Activated CD8-positive, alpha-beta memory T cell treated with anti-CD3 and anti-CD28 coated beads for 36 hours (primary cell): ENCODE measurements at regions not wholly inside any gene's neighbourhood (a gene's known extent, or its start where the extent isn't known, plus 50 kb on each side); places are given as distances from the start of the nearest gene placed in this dataset.

Experiments
- CTCF ChIA-PET: fragments of 350-600 bp; sonication (Branson Sonifier 250); formaldehyde crosslinking; loops from one replicate; lab custom pipeline; 2021; ENCODE audit warnings: antibody characterized with exemption; lab: Charles Lee
- POLR2A ChIA-PET: fragments of 350-600 bp; sonication (Branson Sonifier 250); formaldehyde crosslinking; loops from one replicate; lab custom pipeline; 2021; ENCODE audit warnings: antibody characterized with exemption; lab: Charles Lee

DNA sequence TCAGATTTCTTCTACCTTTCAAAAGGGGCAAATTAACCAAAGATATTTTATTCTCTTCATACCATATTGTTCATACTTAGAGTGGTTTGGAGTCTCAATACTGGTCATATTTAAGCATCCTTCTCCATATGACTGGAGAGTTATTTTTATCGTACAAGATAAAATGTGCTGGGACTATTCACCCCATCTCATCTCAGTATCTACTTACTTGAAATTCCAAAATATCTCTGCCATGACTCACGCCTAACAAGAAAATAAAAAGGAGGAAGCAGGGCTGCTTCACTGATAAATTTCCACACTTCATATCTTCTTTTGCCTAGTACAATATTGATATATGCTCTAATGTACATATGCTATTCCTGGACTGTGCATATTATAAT lies 277.9 kb upstream of the CDH9 start:
- CTCF ChIA-PET = no interaction called here
- POLR2A ChIA-PET = no interaction called here

- POLR2A ChIA-PET = no interaction called here
- CTCF ChIA-PET = no interaction called here
These were observed 277.2 kb upstream of the CDH9 start for GRCh38 chr5:27315363-27316270.

DNA sequence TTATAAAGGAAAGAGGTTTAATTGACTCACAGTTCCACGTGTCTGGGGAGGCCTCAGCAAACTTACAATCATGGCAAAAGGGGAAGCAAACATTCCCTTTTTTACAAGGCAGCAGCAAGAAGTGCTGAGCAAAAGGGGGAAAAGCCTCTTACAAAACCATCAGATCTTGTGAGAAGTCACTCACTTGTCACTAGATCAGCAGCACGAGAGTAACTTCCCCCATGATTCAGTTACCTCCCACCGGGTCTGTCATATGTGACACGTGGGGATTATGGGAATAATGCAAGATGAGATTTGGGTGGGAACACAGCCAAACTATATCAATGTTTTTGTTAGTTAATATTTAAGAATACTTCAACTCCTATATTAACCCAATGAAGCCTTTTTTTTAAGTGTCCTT lies 275.2 kb upstream of the CDH9 start:
- ChIA-PET CTCF (no interaction called here), POLR2A (no interaction called here)

- POLR2A ChIA-PET = no interaction called here
These were observed 274.0 kb upstream of the CDH9 start for GRCh38 chr5:27312291-27312893.

GRCh38 chr5:27311544-27311943 lies 273.2 kb upstream of the CDH9 start:
- ChIA-PET POLR2A (no interaction called here), CTCF (no interaction called here)

More at GRCh38 chr5:27312291-27312893, 274.0 kb upstream of the CDH9 start:
- CTCF ChIA-PET = no interaction called here

DNA sequence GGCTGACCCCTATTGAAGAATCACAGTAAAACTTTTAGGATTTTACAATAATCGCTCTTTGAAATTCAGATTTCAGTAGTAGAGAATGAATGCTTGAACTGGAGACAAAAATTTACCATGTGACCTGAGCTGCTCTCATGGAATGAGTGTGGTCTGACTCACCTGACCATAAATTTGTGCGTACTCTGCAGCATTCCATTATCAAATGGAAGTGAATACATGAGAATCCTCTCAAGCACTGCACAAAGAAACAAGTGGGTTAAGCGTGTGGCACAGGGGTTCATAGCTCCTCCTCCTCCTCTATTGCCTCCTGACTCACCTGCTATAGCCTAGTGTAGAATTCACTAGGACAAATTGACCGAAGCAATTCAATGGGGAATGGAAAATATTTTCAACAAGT lies 269.8 kb upstream of the CDH9 start:
- ChIA-PET POLR2A (no interaction called here), CTCF (no interaction called here)

- CTCF ChIA-PET = no interaction called here
- POLR2A ChIA-PET = no interaction called here
These were observed 251.8 kb upstream of the CDH9 start for GRCh38 chr5:27290172-27290571.

- CTCF ChIA-PET = no interaction called here
- POLR2A ChIA-PET = no interaction called here
These were observed 237.7 kb upstream of the CDH9 start for GRCh38 chr5:27276119-27276518.

- POLR2A ChIA-PET = no interaction called here
- CTCF ChIA-PET = no interaction called here
These were observed 237.0 kb upstream of the CDH9 start for GRCh38 chr5:27275345-27275744.

GRCh38 chr5:27269766-27270165 lies 231.4 kb upstream of the CDH9 start:
- ChIA-PET POLR2A (no interaction called here), CTCF (no interaction called here)

DNA sequence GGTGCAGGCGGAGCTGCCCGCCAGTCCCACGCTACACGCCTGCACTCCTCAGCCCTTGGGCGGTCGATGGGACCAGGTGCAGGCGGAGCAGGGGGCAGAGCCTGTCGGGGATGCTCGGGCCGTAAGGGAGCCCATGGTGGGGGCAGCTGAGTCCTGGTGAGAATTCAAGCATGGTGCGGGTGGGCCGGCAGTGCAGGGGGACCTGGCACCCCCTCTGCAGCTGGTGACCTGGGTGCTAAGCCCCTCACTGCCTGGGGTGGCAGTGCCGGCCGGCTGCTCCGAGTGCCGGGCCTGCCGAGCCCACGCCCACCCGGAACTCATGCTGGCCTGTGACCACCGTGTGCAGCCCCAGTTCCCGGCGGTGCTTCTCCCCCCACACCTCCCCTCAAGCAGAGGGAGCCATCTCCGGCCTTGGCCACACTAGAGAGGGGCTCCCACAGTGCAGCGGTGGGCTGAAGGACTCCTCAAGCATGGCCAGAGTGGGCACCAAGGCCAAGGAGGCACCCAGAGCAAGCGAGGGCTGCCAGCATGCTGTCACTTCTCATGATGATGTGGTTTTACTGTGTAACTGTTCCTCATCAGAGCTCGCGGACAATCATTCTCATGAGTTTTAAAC lies 228.9 kb upstream of the CDH9 start:
- ChIA-PET POLR2A (no interaction called here), CTCF (no interaction called here)

GRCh38 chr5:27266184-27266583 lies 227.8 kb upstream of the CDH9 start:
- CTCF ChIA-PET = no interaction called here
- POLR2A ChIA-PET = no interaction called here

DNA sequence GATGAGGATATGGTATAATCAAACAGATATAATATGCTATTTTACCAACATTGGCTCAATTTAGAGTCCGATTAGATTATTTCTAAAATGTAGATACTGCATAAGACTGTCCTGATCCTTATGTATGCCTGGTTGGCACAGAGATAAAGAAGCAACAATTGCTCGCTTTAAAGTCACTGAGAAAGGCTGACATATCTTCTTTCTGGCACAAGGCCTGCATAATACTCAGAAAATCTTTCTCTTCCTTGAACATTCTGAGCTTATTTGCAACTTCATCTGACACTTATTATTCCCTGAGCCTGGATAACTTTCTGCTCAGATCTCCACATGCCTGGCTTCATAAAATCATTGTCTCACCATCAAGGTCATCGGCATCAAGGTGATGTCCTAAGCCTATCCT lies 219.3 kb upstream of the CDH9 start:
- ChIA-PET POLR2A (no interaction called here), CTCF (no interaction called here)

DNA sequence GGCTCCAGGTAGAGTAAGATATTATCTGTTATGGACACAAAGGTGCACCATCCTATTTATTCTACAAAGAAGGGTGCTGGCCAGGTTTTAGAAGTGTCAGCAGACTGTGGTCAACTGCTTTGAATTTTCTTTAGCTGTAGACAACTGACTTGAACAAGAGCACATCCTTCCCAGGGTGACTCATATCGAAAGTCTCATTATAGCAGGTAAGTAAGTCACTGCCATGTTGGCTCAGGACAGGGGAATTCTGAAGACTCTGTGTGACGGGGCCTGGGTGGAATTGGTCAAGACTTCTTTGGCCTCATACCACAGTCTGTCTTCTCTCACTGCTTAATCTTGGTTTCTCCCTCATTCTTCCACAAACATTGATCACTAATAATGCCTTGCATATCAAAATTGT lies 214.5 kb upstream of the CDH9 start:
- ChIA-PET POLR2A (no interaction called here), CTCF (no interaction called here)

GRCh38 chr5:27242258-27242626 lies 203.9 kb upstream of the CDH9 start:
- CTCF ChIA-PET = no interaction called here
- POLR2A ChIA-PET = no interaction called here

- CTCF ChIA-PET = no interaction called here
- POLR2A ChIA-PET = no interaction called here
These were observed 203.3 kb upstream of the CDH9 start for GRCh38 chr5:27241564-27242257.

DNA sequence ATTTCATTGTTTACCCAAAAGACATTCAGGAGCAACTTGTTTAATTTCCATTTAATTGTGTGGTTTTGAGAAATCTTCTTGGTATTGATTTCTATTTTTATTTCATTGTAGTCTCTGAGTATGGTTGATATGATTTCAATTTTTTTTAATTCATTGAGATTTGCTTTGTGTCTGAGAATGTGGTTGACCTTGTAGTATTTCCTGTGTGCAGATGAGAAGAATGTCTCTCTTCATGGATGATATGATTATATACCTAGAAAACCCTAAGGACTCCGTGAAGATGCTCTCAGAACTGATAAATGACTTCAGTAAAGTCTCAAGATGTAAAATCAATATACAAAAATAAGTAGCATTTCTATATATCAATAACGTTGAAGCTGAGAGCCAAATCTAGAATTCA lies 202.4 kb upstream of the CDH9 start:
- POLR2A ChIA-PET = no interaction called here
- CTCF ChIA-PET = no interaction called here

- ChIA-PET CTCF (no interaction called here), POLR2A (no interaction called here)
These were observed 196.5 kb upstream of the CDH9 start for GRCh38 chr5:27234916-27235315.

DNA sequence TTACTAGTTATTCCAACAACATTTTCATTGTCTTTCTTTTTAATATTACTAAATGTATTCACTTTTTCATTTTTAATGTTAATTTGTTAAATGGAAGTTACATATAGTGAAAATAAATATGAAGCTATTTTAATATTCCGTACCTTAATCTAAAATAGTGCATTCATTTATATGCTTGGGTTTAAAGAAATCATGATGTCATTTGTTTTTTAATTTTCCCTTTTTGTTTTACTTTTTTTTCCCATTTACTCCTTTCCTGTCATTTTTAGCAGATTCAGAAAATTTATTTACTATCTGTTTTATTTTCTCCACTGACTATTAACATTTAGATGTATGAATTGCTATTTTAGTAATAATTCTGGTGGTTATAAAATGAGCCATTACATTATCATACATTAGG lies 183.0 kb upstream of the CDH9 start:
- CTCF ChIA-PET = no interaction called here
- POLR2A ChIA-PET = no interaction called here

- ChIA-PET POLR2A (no interaction called here), CTCF (no interaction called here)
These were observed 182.4 kb upstream of the CDH9 start for GRCh38 chr5:27220752-27221151.
